IMR-90 (cell line): ENCODE measurements at regions not wholly inside any gene's neighbourhood (a gene's known extent, or its start where the extent isn't known, plus 50 kb on each side); places are given as distances from the start of the nearest gene placed in this dataset.

ENCODE experiments used
- ATAC-seq: fragments of 200-7000 bp; cut with Tn5 transposase; 2 replicates; pipeline ENCODE4 v1.9.1; 2020; ENCODE audit warnings: low read depth, mild to moderate bottlenecking, moderate library complexity
- BruUV-seq: library from RNA; stranded (reverse); fragments of 400-500 nt; replicated peaks from 2 replicates; lab custom pipeline; 2021; lab: Mats Ljungman, UMichigan
- CTCF ChIA-PET: fragments of 300-600 bp; formaldehyde crosslinking; extraction: SDS; loops from one replicate; lab custom pipeline; 2021; ENCODE audit warnings: antibody characterized with exemption; lab: Yijun Ruan, JAX
- POLR2A ChIA-PET: fragments of 300-600 bp; sonication (Branson Sonifier 250); formaldehyde crosslinking; loops from one replicate; lab custom pipeline; 2022; ENCODE audit warnings: antibody characterized with exemption; ENCODE audit not compliant: unreplicated experiment; lab: Charles Lee
- DNase-seq: peaks from one replicate; pipeline ENCODE4 v3.0.0; 2013
- H2AFZ ChIP-seq: replicated peaks from 2 replicates; pipeline ENCODE3; 2013; ENCODE audit warnings: low read length, mild to moderate bottlenecking; ENCODE audit not compliant: poor library complexity
- H2AK5ac ChIP-seq: 2 replicates; pipeline ENCODE4 v1.6.1; 2013; ENCODE audit warnings: low read depth, low read length, inconsistent platforms
- H2AK9ac ChIP-seq: replicated peaks from 2 replicates; pipeline ENCODE3; 2013; ENCODE audit warnings: mild to moderate bottlenecking, low read depth, low read length, moderate library complexity; ENCODE audit not compliant: poor library complexity
- H2BK120ac ChIP-seq: 2 replicates; pipeline ENCODE4 v1.6.1; 2013; ENCODE audit warnings: low read depth, low read length, inconsistent platforms
- H2BK15ac ChIP-seq: 3 replicates; pipeline ENCODE4 v1.6.1; 2013; ENCODE audit warnings: low read depth, low read length, inconsistent platforms
- H2BK20ac ChIP-seq: 2 replicates; pipeline ENCODE4 v1.6.1; 2013; ENCODE audit warnings: low read depth, mild to moderate bottlenecking, inconsistent platforms, low read length, moderate library complexity
- H2BK5ac ChIP-seq: 2 replicates; pipeline ENCODE4 v1.6.1; 2013; ENCODE audit warnings: mild to moderate bottlenecking, low read depth, low read length, inconsistent platforms; ENCODE audit not compliant: poor library complexity, severe bottlenecking
- H3K14ac ChIP-seq: replicated peaks from 2 replicates; pipeline ENCODE4 v1.6.1; 2013; ENCODE audit warnings: low read depth, low read length, inconsistent platforms
- H3K18ac ChIP-seq: 2 replicates; pipeline ENCODE4 v1.6.1; 2013; ENCODE audit warnings: low read depth, low read length, control low read depth
- H3K23ac ChIP-seq: 2 replicates; pipeline ENCODE4 v1.6.1; 2013; ENCODE audit warnings: low read depth, low read length, inconsistent platforms
- H3K27ac ChIP-seq: 2 replicates; pipeline ENCODE4 v1.5.1; 2013; ENCODE audit warnings: mild to moderate bottlenecking, control low read depth, low read length; ENCODE audit not compliant: insufficient read depth
- H3K27me3 ChIP-seq: 2 replicates; pipeline ENCODE4 v1.6.1; 2013; ENCODE audit warnings: low read length; ENCODE audit not compliant: control insufficient read depth, insufficient read depth
- H3K36me3 ChIP-seq: 2 replicates; pipeline ENCODE4 v1.6.1; 2013; ENCODE audit warnings: low read length, mixed read lengths; ENCODE audit not compliant: control insufficient read depth, insufficient read depth
- H3K4ac ChIP-seq: 2 replicates; pipeline ENCODE4 v1.6.1; 2013; ENCODE audit warnings: low read depth, low read length, inconsistent platforms
- H3K4me1 ChIP-seq: 2 replicates; pipeline ENCODE4 v1.6.1; 2013; ENCODE audit warnings: low read length, mixed read lengths; ENCODE audit not compliant: control insufficient read depth, insufficient read depth
- H3K4me2 ChIP-seq: 2 replicates; pipeline ENCODE4 v1.6.1; 2013; ENCODE audit warnings: low read depth, mild to moderate bottlenecking, control low read depth, low read length, moderate library complexity
- H3K4me3 ChIP-seq: 2 replicates; pipeline ENCODE4 v1.5.1; 2013; ENCODE audit warnings: low read depth, mild to moderate bottlenecking, control low read depth, low read length, moderate library complexity; ENCODE audit not compliant: insufficient read depth
- H3K56ac ChIP-seq: 2 replicates; pipeline ENCODE4 v1.6.1; 2013; ENCODE audit warnings: low read length, inconsistent platforms; ENCODE audit not compliant: insufficient read depth; ENCODE audit errors: extremely low read depth
- H3K79me1 ChIP-seq, 2 experiments: 2 replicates each; pipeline ENCODE4 v1.6.1; 2013; ENCODE audit warnings: low read length in 2 of 2, inconsistent platforms in 1 of 2, low read depth in 1 of 2
- H3K9ac ChIP-seq: 2 replicates; pipeline ENCODE4 v1.6.1; 2013; ENCODE audit warnings: low read depth, low read length, control low read depth
- H3K9me1 ChIP-seq: 2 replicates; pipeline ENCODE4 v1.6.1; 2013; ENCODE audit warnings: low read length, inconsistent platforms; ENCODE audit not compliant: insufficient read depth
- H3K9me3 ChIP-seq: 2 replicates; pipeline ENCODE4 v1.6.1; 2013; ENCODE audit warnings: low read length; ENCODE audit not compliant: control insufficient read depth, insufficient read depth
- H4K20me1 ChIP-seq: 2 replicates; pipeline ENCODE4 v1.6.1; 2013; ENCODE audit warnings: low read length, inconsistent platforms; ENCODE audit not compliant: insufficient read depth
- H4K5ac ChIP-seq: 2 replicates; pipeline ENCODE4 v1.6.1; 2013; ENCODE audit warnings: mild to moderate bottlenecking, low read depth, low read length, control low read depth
- H4K8ac ChIP-seq, 2 experiments: 2 replicates each; pipeline ENCODE4 v1.6.1; 2013; ENCODE audit warnings: low read depth in 2 of 2, low read length in 2 of 2, control low read depth in 1 of 2, inconsistent platforms in 1 of 2
- H4K91ac ChIP-seq: 2 replicates; pipeline ENCODE4 v1.6.1; 2013; ENCODE audit warnings: low read depth, low read length, inconsistent platforms; ENCODE audit not compliant: insufficient read depth
- BHLHE40 ChIP-seq: fragments of 150-350 bp; IDR thresholded peaks from 2 replicates; pipeline ENCODE4 v1.6.1; 2016; ENCODE audit warnings: mild to moderate bottlenecking, low read depth, low read length
- CEBPB ChIP-seq: IDR thresholded peaks from 2 replicates; pipeline ENCODE4 v1.6.1; 2012; ENCODE audit warnings: low read depth, low read length, improper control_type of control experiment
- CHD1 ChIP-seq: IDR thresholded peaks from 2 replicates; pipeline ENCODE4 v1.6.1; 2012; ENCODE audit warnings: low read depth, low read length, improper control_type of control experiment
- CTCF ChIP-seq: conservative IDR thresholded peaks from 2 replicates; pipeline ENCODE4 v1.5.1; 2012; ENCODE audit warnings: mild to moderate bottlenecking, low read depth, low read length, improper control_type of control experiment
- FOS ChIP-seq: fragments of 150-350 bp; IDR thresholded peaks from 2 replicates; pipeline ENCODE4 v1.6.1; 2016; ENCODE audit warnings: low read depth, low read length
- MAFK ChIP-seq: IDR thresholded peaks from 2 replicates; pipeline ENCODE4 v1.6.1; 2012; ENCODE audit warnings: low read depth, low read length, improper control_type of control experiment
- MAZ ChIP-seq: IDR thresholded peaks from 2 replicates; pipeline ENCODE4 v1.6.1; 2012; ENCODE audit warnings: low read depth, mild to moderate bottlenecking, low read length, improper control_type of control experiment, moderate library complexity, borderline replicate concordance
- MXI1 ChIP-seq: IDR thresholded peaks from 2 replicates; pipeline ENCODE4 v1.6.1; 2012; ENCODE audit warnings: low read depth, mild to moderate bottlenecking, low read length, moderate library complexity, borderline replicate concordance
- NFE2L2 ChIP-seq: fragments of 150-350 bp; IDR thresholded peaks from 2 replicates; pipeline ENCODE4 v1.6.1; 2016; ENCODE audit warnings: low read depth, mild to moderate bottlenecking, low read length
- POLR2A ChIP-seq: IDR thresholded peaks from 2 replicates; pipeline ENCODE4 v1.6.1; 2012; ENCODE audit warnings: mild to moderate bottlenecking, low read depth, low read length
- RAD21 ChIP-seq: IDR thresholded peaks from 2 replicates; pipeline ENCODE4 v1.6.1; 2012; ENCODE audit warnings: low read length, improper control_type of control experiment
- RCOR1 ChIP-seq: IDR thresholded peaks from 2 replicates; pipeline ENCODE4 v1.6.1; 2012; ENCODE audit warnings: mild to moderate bottlenecking, low read length, improper control_type of control experiment; ENCODE audit not compliant: insufficient replicate concordance
- RFX5 ChIP-seq: IDR thresholded peaks from 2 replicates; pipeline ENCODE4 v1.8.0; 2012; ENCODE audit warnings: low read depth, mild to moderate bottlenecking, low read length, moderate library complexity
- SMC3 ChIP-seq: fragments of 150-350 bp; IDR thresholded peaks from 2 replicates; pipeline ENCODE4 v1.6.1; 2016; ENCODE audit warnings: low read depth, mild to moderate bottlenecking, antibody characterized with exemption, low read length, moderate library complexity
- WGBS, 2 experiments: methylation state at CpG; one replicate each; pipeline versions ENCODE4 v1.1.5 to v1.1.7; 2013; ENCODE audit warnings: missing lambda C conversion rate in 2 of 2; ENCODE audit not compliant: insufficient read length in 1 of 2; ENCODE audit errors: extremely low coverage in 2 of 2; 5-methylcytosine and 5-hydroxymethylcytosine counted together
- dilution Hi-C: fragments of 300-500 bp; cut with HindIII; formaldehyde crosslinking; loops from one replicate; pipeline ENCODE4 v1.14.3; 2018; ENCODE audit warnings: low sequenced_read_pairs; ENCODE audit not compliant: unreplicated experiment
- in situ Hi-C: fragments of 300-500 bp; cut with MboI; formaldehyde crosslinking; loops from 3 replicates; pipeline ENCODE4 v1.14.3; 2019; ENCODE audit warnings: low sequenced_read_pairs, inconsistent platforms, mixed read lengths
- intact Hi-C: fragments of 100-400 bp; cut with micrococcal nuclease; formaldehyde crosslinking; loops from 2 replicates; pipeline ENCODE4 v1.10.0; 2022
- TF ChIP-seq, protein P1 (sequence below): fragments of 150-350 bp; IDR thresholded peaks from 2 replicates; pipeline ENCODE4 v1.6.1; 2016; ENCODE audit warnings: low read depth, mild to moderate bottlenecking, low read length, moderate library complexity, borderline replicate concordance
- TF ChIP-seq, protein P2 (sequence below): fragments of 150-350 bp; IDR thresholded peaks from 2 replicates; pipeline ENCODE4 v1.6.1; 2017; ENCODE audit warnings: mild to moderate bottlenecking, antibody characterized with exemption, low read length, low read depth

DNA sequence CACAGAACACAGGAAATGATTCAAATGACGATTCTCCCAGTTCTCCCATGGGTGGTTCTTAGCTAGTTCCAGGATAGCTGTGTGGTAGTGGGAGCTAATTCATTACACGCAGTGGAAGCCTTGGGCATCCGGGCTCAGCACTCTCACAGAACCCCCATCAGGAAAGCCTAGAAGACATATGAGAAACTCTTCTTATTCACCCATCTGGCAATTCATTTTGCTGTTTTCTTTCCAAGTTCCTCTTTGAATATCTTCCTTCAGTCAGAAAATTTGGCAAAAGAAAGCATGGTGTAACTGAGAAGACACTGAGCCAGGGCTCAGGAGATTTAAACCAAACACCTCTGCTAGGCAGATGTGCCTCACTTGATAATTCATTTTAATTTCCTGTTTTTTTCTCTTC is 85.2 kb upstream of the FN1 start:
- peak overlapping the region; percentile 60 for H2AFZ ChIP-seq
- ATAC-seq (no peak), DNase-seq (no peak)
- POLR2A ChIA-PET: no interaction called here
- no peak overlapping the region for H4K91ac ChIP-seq
- H4K8ac ChIP-seq: peak overlapping the region in 1 of 2 experiments; percentile 5; a peak in 1 of 4 replicates
- H2BK20ac ChIP-seq: no peak overlapping the region
- TF ChIP-seq MAFK (no peak), MAZ (no peak), SMC3 (no peak), NFE2L2 (no peak), POLR2A (no peak), CEBPB (no peak), CTCF (no peak), CHD1 (no peak), MXI1 (no peak), BHLHE40 (no peak), RAD21 (no peak), RCOR1 (no peak), FOS (no peak), RFX5 (no peak)
- TF ChIP-seq, protein P1, sequence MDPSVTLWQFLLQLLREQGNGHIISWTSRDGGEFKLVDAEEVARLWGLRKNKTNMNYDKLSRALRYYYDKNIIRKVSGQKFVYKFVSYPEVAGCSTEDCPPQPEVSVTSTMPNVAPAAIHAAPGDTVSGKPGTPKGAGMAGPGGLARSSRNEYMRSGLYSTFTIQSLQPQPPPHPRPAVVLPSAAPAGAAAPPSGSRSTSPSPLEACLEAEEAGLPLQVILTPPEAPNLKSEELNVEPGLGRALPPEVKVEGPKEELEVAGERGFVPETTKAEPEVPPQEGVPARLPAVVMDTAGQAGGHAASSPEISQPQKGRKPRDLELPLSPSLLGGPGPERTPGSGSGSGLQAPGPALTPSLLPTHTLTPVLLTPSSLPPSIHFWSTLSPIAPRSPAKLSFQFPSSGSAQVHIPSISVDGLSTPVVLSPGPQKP: no peak
- TF ChIP-seq, protein P2, sequence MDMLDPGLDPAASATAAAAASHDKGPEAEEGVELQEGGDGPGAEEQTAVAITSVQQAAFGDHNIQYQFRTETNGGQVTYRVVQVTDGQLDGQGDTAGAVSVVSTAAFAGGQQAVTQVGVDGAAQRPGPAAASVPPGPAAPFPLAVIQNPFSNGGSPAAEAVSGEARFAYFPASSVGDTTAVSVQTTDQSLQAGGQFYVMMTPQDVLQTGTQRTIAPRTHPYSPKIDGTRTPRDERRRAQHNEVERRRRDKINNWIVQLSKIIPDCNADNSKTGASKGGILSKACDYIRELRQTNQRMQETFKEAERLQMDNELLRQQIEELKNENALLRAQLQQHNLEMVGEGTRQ: no peak
- no peak overlapping the region for H3K23ac ChIP-seq
- no peak overlapping the region for H3K4me3 ChIP-seq
- H3K9me3 ChIP-seq: no peaks in the 10 kb centered on the region
- H3K27me3 ChIP-seq: no peaks in the 10 kb centered on the region
- no peaks in the 10 kb centered on the region for H3K9me1 ChIP-seq
- peak overlapping the region; percentile 3; the same call in 1 of the 2 replicates for H2BK120ac ChIP-seq
- no peak overlapping the region for H2AK5ac ChIP-seq
- CTCF ChIA-PET: interaction anchor here (0.9 kb wide), 1 partner anchor 13 kb away, joined by 3 read pairs; no protein-coding TSS in a partner anchor
- 0 out of 2 replicates have a peak overlapping the region, but pooled peaks have one; percentile 30 for H3K4ac ChIP-seq
- in situ Hi-C loops: no loop called here
- H3K56ac ChIP-seq: no peak overlapping the region
- no peak overlapping the region for H4K5ac ChIP-seq
- H2BK5ac ChIP-seq: no peak overlapping the region
- no peaks in the 10 kb centered on the region for H4K20me1 ChIP-seq
- H3K9ac ChIP-seq: no peak overlapping the region
- no peaks in the 10 kb centered on the region for H3K79me1 ChIP-seq
- WGBS, 2 experiments: no CpG with 5 or more reads among the region's 3 CpGs
- no TSS peak for BruUV-seq
- H3K18ac ChIP-seq: no peak overlapping the region; the same call in 1 of the 2 replicates
- no peak overlapping the region for H2AK9ac ChIP-seq
- H3K36me3 ChIP-seq: no peaks in the 10 kb centered on the region
- intact Hi-C loops: no loop called here
- peak overlapping the region; percentile 21; the same call in 1 of the 3 replicates for H2BK15ac ChIP-seq
- dilution Hi-C loops: no loop called here
- no peak overlapping the region for H3K14ac ChIP-seq
- no peak overlapping the region for H3K27ac ChIP-seq
- H3K4me1 ChIP-seq: 0 out of 2 replicates have a peak, but pooled peaks cover 1% of the 10 kb centered on the region
- H3K4me2 ChIP-seq: no peak overlapping the region
